ENCODE measurements at regions not wholly inside any gene's neighbourhood (a gene's known extent, or its start where the extent isn't known, plus 50 kb on each side); places are given as distances from the start of the nearest gene placed in this dataset.

DNA sequence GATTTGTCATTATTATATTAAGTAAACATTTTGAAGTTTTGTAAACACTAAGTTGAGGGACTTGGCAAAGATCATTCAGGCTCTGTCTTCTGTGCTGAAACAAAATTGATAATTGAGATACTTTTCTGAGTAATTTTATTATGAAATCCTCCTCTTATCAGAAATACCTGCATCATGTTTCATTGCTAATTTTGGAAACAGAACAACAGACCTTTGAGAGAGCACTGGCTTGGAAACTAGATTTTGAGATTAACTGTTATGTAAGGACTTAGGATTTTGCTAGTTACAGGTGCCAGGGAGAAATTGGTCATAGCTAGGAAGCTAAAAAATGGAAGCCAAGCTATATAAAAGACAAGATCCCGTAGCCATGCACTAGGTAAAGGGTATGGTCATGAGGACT, 201.7 kb upstream of the DCN start:
- Histone ChIP-seq H4K20me1 (ENCODE audit: insufficient read depth, low read length) (no peaks in the 10 kb centered on the region), H3K36me3 (ENCODE audit: insufficient read depth, low read length) (no peaks in the 10 kb centered on the region), H3K79me2 (ENCODE audit: insufficient read depth, low read length) (no peaks in the 10 kb centered on the region), H3K4me2 (ENCODE audit: low read length) (no peak overlapping the region), H3K4me3 (ENCODE audit: insufficient read depth, low read depth, low read length) (no peak overlapping the region), H3K27me3 (ENCODE audit: insufficient read depth, low read length) (no peaks in the 10 kb centered on the region), H2AFZ (ENCODE audit: low read depth, low read length) (no peak overlapping the region), H3K27ac (ENCODE audit: low read depth, low read length) (no peak overlapping the region), H3K9ac (ENCODE audit: low read length) (no peak overlapping the region), H3K4me1 (ENCODE audit: insufficient read depth, low read length) (peaks cover 5% of the 10 kb centered on the region), H3K9me3 (ENCODE audit: insufficient read depth, low read depth, low read length) (no peaks in the 10 kb centered on the region)
- FAIRE-seq, result no peak
- no peaks in the 10 kb centered on the region for H3K36me3 Mint-ChIP-seq (ENCODE audit: low read depth, unreplicated experiment)
- no peak overlapping the region for H3K27ac Mint-ChIP-seq (ENCODE audit: unreplicated experiment)
- H3K4me1 Mint-ChIP-seq (ENCODE audit: low read depth, unreplicated experiment), result peaks cover 3% of the 10 kb centered on the region
- H3K4me3 Mint-ChIP-seq (ENCODE audit: unreplicated experiment), result no peak overlapping the region
- no peak for DNase-seq (ENCODE audit: low read depth)
- no peaks in the 10 kb centered on the region for H3K9me3 Mint-ChIP-seq (ENCODE audit: unreplicated experiment)
- TF ChIP-seq CTCF (IDR thresholded peaks at IDR 0.05; ENCODE audit: insufficient read depth, low read depth, low read length) (no peak), EZH2 (IDR thresholded peaks at IDR 0.05; ENCODE audit: insufficient read depth, low read length) (no peak)
- peaks cover 1% of the 10 kb centered on the region for H3K27me3 Mint-ChIP-seq (ENCODE audit: low read depth, unreplicated experiment)

DNA sequence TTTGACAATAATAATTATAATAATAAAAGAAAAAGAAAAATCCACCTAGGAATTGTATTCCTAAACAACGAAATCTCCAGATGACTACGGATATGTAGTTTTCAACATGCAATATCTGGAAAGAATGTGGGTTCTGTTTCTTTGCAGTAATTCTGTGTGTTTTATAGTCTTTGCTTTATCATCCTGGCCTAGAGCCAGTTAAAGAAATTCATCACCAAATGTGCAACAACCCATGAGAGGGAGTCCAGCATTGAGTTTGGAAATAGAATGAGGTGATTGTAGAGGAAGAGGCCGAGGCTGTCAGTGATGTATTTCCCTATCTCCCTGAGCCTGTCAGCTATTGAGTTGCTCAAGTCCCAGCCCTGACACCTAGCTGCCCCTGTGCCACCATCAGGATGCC, 200.5 kb upstream of the DCN start:
- Histone ChIP-seq H3K4me1 (ENCODE audit: insufficient read depth, low read length) (peaks cover 5% of the 10 kb centered on the region), H3K4me2 (ENCODE audit: low read length) (no peak overlapping the region), H3K9ac (ENCODE audit: low read length) (no peak overlapping the region), H3K36me3 (ENCODE audit: insufficient read depth, low read length) (no peaks in the 10 kb centered on the region), H3K27ac (ENCODE audit: low read depth, low read length) (no peak overlapping the region), H3K27me3 (ENCODE audit: insufficient read depth, low read length) (no peaks in the 10 kb centered on the region), H3K79me2 (ENCODE audit: insufficient read depth, low read length) (no peaks in the 10 kb centered on the region), H3K4me3 (ENCODE audit: insufficient read depth, low read depth, low read length) (no peak overlapping the region), H2AFZ (ENCODE audit: low read depth, low read length) (no peak overlapping the region), H3K9me3 (ENCODE audit: insufficient read depth, low read depth, low read length) (no peaks in the 10 kb centered on the region), H4K20me1 (ENCODE audit: insufficient read depth, low read length) (no peaks in the 10 kb centered on the region)
- TF ChIP-seq CTCF (IDR thresholded peaks at IDR 0.05; ENCODE audit: insufficient read depth, low read depth, low read length), result no peak
- no peak for TF ChIP-seq EZH2 (IDR thresholded peaks at IDR 0.05; ENCODE audit: insufficient read depth, low read length)
- H3K27ac Mint-ChIP-seq (ENCODE audit: unreplicated experiment), result no peak overlapping the region
- peaks cover 1% of the 10 kb centered on the region for H3K27me3 Mint-ChIP-seq (ENCODE audit: low read depth, unreplicated experiment)
- FAIRE-seq (no peak), DNase-seq (ENCODE audit: low read depth) (no peak)
- no peaks in the 10 kb centered on the region for H3K9me3 Mint-ChIP-seq (ENCODE audit: unreplicated experiment)
- no peaks in the 10 kb centered on the region for H3K36me3 Mint-ChIP-seq (ENCODE audit: low read depth, unreplicated experiment)
- H3K4me3 Mint-ChIP-seq (ENCODE audit: unreplicated experiment), result no peak overlapping the region
- H3K4me1 Mint-ChIP-seq (ENCODE audit: low read depth, unreplicated experiment), result peaks cover 3% of the 10 kb centered on the region

DNA sequence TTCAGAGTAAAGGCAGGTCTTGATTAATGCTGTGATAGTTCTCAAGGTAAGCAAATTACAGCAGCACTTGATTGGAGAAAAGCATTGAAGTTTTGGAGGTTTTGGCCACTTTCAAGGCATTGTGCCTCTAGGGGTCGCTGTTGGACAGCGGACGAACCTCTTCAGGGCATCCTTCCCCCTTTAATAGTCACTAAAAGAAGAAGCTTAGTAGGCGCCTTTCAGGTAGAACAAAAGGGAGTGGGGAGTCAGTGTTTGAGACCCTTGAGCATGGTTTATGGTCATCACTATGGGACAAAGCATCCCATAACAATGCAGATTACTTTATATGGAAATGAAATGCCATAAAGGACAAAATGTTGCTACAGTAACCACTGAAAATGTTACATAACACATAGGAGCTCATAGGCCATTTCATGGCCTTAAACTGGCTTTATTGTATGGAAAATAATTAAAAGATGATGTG, 199.5 kb upstream of the DCN start:
- no peaks in the 10 kb centered on the region for H4K20me1 ChIP-seq (ENCODE audit: insufficient read depth, low read length)
- no peaks in the 10 kb centered on the region for H3K79me2 ChIP-seq (ENCODE audit: insufficient read depth, low read length)
- H3K4me1 ChIP-seq (ENCODE audit: insufficient read depth, low read length), result peaks cover 5% of the 10 kb centered on the region
- H3K27ac ChIP-seq (ENCODE audit: low read depth, low read length), result peak overlapping the region; percentile 85
- H3K4me3 ChIP-seq (ENCODE audit: insufficient read depth, low read depth, low read length), result peak overlapping the region; percentile 66
- peak overlapping the region; percentile 93 for H3K27ac Mint-ChIP-seq (ENCODE audit: unreplicated experiment)
- no peak for TF ChIP-seq EZH2 (IDR thresholded peaks at IDR 0.05; ENCODE audit: insufficient read depth, low read length)
- peak; percentile 93 for TF ChIP-seq CTCF (IDR thresholded peaks at IDR 0.05; ENCODE audit: insufficient read depth, low read depth, low read length)
- H3K9me3 Mint-ChIP-seq (ENCODE audit: unreplicated experiment), result no peaks in the 10 kb centered on the region
- no peaks in the 10 kb centered on the region for H3K27me3 ChIP-seq (ENCODE audit: insufficient read depth, low read length)
- no peaks in the 10 kb centered on the region for H3K9me3 ChIP-seq (ENCODE audit: insufficient read depth, low read depth, low read length)
- no peaks in the 10 kb centered on the region for H3K36me3 ChIP-seq (ENCODE audit: insufficient read depth, low read length)
- peak overlapping the region; percentile 89 for H3K4me3 Mint-ChIP-seq (ENCODE audit: unreplicated experiment)
- peak; percentile 59 for DNase-seq (ENCODE audit: low read depth)
- peak overlapping the region; percentile 88 for H3K4me2 ChIP-seq (ENCODE audit: low read length)
- H3K27me3 Mint-ChIP-seq (ENCODE audit: low read depth, unreplicated experiment), result no peaks in the 10 kb centered on the region
- peak overlapping the region; percentile 66 for H2AFZ ChIP-seq (ENCODE audit: low read depth, low read length)
- peak; percentile 93 for FAIRE-seq
- H3K4me1 Mint-ChIP-seq (ENCODE audit: low read depth, unreplicated experiment), result peaks cover 3% of the 10 kb centered on the region
- peak overlapping the region; percentile 83 for H3K9ac ChIP-seq (ENCODE audit: low read length)
- H3K36me3 Mint-ChIP-seq (ENCODE audit: low read depth, unreplicated experiment), result no peaks in the 10 kb centered on the region
